Urinary bladder (tissue), 3 donors: ENCODE measurements at regions not wholly inside any gene's neighbourhood (a gene's known extent, or its start where the extent isn't known, plus 50 kb on each side); places are given as distances from the start of the nearest gene placed in this dataset.
"Not testable (repeated sequence)": the region's sequence is repeated elsewhere in the genome, so short reads cannot be mapped to it uniquely, and the experiment has no call there.

Experiments used
- DNase-seq: peaks from one replicate; pipeline ENCODE4 v3.0.0-alpha.2; 2015; ENCODE audit errors: extremely low spot score
- H3K27ac ChIP-seq: one replicate; pipeline ENCODE4 v1.5.1; 2013; ENCODE audit warnings: low read depth, mild to moderate bottlenecking, moderate library complexity
- H3K36me3 ChIP-seq: one replicate; pipeline ENCODE4 v1.6.1; 2013; ENCODE audit warnings: mild to moderate bottlenecking, moderate library complexity; ENCODE audit not compliant: insufficient read depth
- H3K4me1 ChIP-seq: one replicate; pipeline ENCODE4 v1.6.1; 2013; ENCODE audit warnings: mild to moderate bottlenecking, moderate library complexity; ENCODE audit not compliant: insufficient read depth
- H3K4me3 ChIP-seq: one replicate; pipeline ENCODE4 v1.5.1; 2013; ENCODE audit warnings: low read depth, low read length
- WGBS: extraction: QIAGEN DNeasy Blood & Tissue Kit; methylation state at CpG from one replicate; pipeline ENCODE4 v1.1.7; 2013; 5-methylcytosine and 5-hydroxymethylcytosine counted together
- donor health status: healthy with polysubstance abuse.
- donor health status: healthy.

- Histone ChIP-seq H3K36me3 (no peaks in the 10 kb centered on the region), H3K4me3 (no peak overlapping the region), H3K4me1 (no peaks in the 10 kb centered on the region), H3K27ac (no peak overlapping the region)
- 92% methylated on average over 6 of the region's 6 CpGs for WGBS
- no peak for DNase-seq
These were observed 177.3 kb upstream of the PTBP2 start for GRCh38 chr1:96544051-96544830.

- H3K4me1 ChIP-seq, result no peaks in the 10 kb centered on the region
- DNase-seq, result no peak
- no peak overlapping the region for H3K27ac ChIP-seq
- H3K4me3 ChIP-seq, result no peak overlapping the region
- 99% methylated on average over 1 of the region's 1 CpG for WGBS
- H3K36me3 ChIP-seq, result no peaks in the 10 kb centered on the region
These were observed 176.8 kb upstream of the PTBP2 start for GRCh38 chr1:96544831-96545221.

DNA sequence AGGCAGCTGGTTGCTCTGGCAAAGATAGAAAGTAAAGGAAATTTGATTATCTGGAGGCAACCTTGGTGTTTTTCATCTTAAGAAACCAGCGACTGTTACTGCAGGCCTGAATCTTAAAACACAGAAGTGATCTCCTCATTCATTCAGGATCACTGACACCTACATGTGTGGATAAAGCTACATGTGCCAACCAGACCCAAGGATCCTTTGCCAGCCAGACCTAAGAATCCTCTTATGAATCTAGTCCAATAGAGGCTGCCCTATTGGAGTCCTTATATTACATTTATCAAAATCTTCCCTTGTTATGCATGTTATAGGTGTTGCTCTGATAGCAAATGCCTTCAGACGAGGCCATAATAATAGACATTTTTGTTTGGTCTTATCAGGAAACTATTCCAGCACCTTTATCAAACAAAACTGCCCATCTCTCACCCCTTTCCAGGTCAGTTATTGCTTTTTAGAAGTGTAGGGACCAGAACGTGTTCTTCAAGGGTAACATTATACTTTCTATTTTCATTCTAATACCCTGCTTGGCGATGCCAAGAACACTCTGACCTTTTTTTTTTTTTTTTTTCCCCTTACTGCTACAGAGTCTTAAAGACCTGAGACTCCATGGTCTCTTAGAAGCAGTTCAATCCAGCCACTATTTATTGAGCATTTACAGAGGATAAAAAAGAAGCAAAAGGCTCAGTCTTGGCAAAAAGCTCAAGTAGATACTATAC is 175.5 kb upstream of the PTBP2 start:
- no peak for DNase-seq
- H3K4me1 ChIP-seq, result no peaks in the 10 kb centered on the region
- H3K4me3 ChIP-seq, result no peak overlapping the region
- no peak overlapping the region for H3K27ac ChIP-seq
- 79% methylated on average over 4 of the region's 4 CpGs for WGBS
- H3K36me3 ChIP-seq, result no peaks in the 10 kb centered on the region

GRCh38 chr1:96550061-96550460 is 171.5 kb upstream of the PTBP2 start:
- Histone ChIP-seq H3K4me3 (no peak overlapping the region), H3K27ac (no peak overlapping the region), H3K4me1 (no peaks in the 10 kb centered on the region), H3K36me3 (no peaks in the 10 kb centered on the region)
- no peak for DNase-seq

DNA sequence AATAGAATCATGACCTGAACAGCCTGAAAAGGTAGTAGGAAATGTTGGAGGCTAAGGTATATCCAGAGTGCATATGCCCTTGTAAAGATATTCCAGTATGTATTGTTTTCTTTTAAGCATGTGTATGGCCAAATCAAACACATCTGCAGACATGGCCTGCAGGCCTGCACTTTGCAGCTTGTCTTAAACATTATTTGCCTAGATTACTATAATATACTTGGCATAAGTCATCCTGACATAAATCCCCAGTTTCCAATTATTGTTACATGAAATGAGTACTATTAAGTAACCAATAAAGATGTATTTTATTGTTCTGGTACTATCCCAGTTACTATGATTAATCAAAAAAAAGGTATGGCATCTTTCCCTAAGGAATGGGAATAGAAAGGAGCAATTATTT is 169.1 kb upstream of the PTBP2 start:
- no peak overlapping the region for H3K27ac ChIP-seq

GRCh38 chr1:96553811-96554210 is 167.8 kb upstream of the PTBP2 start:
- Histone ChIP-seq H3K4me1 (no peaks in the 10 kb centered on the region), H3K36me3 (no peaks in the 10 kb centered on the region), H3K4me3 (no peak overlapping the region), H3K27ac (no peak overlapping the region)
- 96% methylated on average over 1 of the region's 1 CpG for WGBS
- no peak for DNase-seq

More for the DNA sequence above, 169.1 kb upstream of the PTBP2 start:
- Histone ChIP-seq H3K4me3 (no peak overlapping the region), H3K4me1 (no peaks in the 10 kb centered on the region), H3K36me3 (no peaks in the 10 kb centered on the region)
- no peak for DNase-seq

DNA sequence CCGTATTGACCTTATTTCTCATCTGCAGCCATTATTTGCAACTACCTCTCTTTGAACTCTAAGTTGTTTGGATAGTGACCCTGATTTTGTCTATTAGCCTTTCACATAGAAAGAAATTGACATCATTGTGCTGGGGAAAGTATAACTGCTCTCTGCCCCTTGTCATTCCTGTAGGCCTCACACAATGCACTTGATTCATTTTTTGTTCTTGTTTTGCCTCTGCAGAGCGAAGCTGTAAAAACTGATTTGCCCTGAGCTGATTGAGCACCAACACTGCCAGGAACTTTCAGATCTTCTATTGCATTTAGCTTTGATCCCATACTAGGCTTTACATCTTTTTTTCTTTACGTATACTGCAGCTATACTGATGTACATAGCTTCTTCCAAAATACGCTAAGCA is 167.2 kb upstream of the PTBP2 start:
- 93% methylated on average over 4 of the region's 4 CpGs for WGBS
- no peaks in the 10 kb centered on the region for H3K36me3 ChIP-seq
- H3K27ac ChIP-seq, result no peak overlapping the region
- no peaks in the 10 kb centered on the region for H3K4me1 ChIP-seq
- no peak for DNase-seq
- H3K4me3 ChIP-seq, result no peak overlapping the region

GRCh38 chr1:96557336-96557735 is 164.2 kb upstream of the PTBP2 start:
- Histone ChIP-seq H3K4me1 (no peaks in the 10 kb centered on the region), H3K27ac (no peak overlapping the region), H3K36me3 (no peaks in the 10 kb centered on the region), H3K4me3 (no peak overlapping the region)
- WGBS, result 82% methylated on average over 5 of the region's 5 CpGs
- DNase-seq, result no peak

DNA sequence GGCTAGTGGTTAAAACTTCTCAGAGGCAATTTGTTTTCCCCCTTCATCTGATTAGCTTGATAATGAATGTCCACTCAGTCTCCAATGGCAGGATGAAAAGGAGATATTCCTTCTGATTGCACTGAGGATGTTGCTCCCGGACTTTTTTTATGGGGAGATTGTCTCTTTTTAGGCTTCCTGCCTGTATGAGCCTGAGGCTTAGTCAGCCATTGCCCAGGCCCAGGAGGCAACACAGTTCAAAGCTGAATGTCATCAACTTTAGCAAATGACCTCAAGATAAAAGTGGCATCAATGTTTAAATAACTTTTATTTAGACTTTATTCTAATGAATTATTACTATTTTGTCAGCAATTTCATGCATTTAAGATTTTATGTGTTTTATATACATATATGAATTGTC is 162.9 kb upstream of the PTBP2 start:
- Histone ChIP-seq H3K4me1 (no peaks in the 10 kb centered on the region), H3K27ac (no peak overlapping the region), H3K36me3 (no peaks in the 10 kb centered on the region), H3K4me3 (no peak overlapping the region)
- DNase-seq, result no peak
- 28% methylated on average over 1 of the region's 1 CpG for WGBS

DNA sequence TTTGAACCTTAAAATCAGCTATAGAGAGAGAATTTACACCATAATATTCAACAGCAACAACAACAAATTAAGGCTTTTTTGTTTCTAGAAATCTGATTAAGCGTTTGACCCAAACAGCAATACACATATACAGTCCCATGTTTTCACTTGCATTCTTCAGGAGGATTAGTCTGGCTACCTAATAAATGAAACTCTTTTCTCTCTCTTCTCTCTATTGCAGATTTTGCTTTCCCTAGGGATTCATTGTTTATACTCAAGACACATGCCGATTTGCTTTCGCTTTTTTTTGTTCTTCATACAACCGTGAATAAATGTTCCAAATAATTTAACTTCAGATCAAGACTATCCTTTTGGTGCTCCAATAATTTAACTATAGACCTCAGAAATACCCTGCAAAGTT is 162.4 kb upstream of the PTBP2 start:
- Histone ChIP-seq H3K4me1 (no peaks in the 10 kb centered on the region), H3K4me3 (no peak overlapping the region), H3K27ac (no peak overlapping the region), H3K36me3 (no peaks in the 10 kb centered on the region)
- 61% methylated on average over 4 of the region's 4 CpGs for WGBS
- no peak for DNase-seq

DNA sequence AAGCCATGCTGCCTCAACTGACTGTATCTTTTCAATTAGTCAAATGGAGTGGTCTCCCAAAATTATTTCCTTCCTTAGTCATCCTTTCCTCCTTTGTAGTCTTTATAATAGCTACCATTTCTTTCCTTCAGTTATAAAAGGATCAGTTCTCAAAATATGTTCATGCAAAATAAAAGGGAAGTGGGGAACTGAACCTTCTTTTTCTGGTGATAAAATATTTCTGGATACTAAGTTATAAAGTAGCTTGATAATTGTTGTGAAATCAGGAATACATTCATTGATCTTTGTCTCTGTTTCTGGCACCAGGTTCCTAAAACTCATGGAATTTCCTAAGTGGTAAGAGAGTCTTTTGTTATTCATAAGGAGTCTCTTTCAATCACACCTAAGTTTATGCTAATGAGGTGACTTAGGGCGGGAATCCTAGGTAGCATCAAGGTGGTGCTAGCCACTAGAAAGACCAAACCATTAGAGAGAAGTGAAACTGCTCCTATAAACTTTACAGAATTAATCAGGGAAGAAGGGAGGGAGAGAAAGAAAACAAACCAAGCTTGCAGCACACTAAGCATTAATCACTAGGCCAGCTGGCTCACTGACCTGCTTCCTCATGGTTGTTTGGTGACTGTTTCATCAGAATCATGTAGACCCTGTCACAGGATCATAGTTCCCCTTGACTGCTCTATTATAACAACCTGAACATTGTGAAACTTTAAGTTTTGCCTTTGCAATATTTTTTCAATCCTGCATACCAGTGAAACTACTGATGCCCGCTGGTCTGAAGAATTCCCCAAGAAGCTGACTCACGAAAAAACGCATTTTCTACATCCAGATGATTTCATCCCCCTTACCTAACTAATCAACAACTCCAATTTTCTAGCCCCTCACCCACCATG is 161.6 kb upstream of the PTBP2 start:
- Histone ChIP-seq H3K4me3 (no peak overlapping the region), H3K36me3 (no peaks in the 10 kb centered on the region), H3K4me1 (no peaks in the 10 kb centered on the region), H3K27ac (no peak overlapping the region)
- no peak for DNase-seq
- 92% methylated on average over 4 of the region's 4 CpGs for WGBS

DNA sequence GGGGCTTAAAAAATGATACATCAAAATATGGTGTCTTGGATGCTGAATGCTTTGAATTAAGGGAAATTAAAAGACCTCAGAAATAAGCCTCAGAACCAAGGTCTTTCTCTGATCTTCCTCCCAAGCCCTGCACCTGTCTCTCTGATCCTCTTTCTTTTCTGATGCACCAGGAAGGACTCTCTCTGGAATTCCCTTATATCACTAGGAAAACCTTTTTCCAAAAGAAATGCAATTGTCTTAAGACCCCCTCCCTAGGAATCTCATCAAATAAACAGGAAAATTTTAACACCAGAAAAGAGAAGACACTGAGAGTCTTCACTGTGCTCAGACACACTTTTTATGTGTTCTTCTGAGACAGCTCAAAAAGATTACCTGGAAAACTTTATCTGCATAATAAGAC is 159.5 kb upstream of the PTBP2 start:
- no peak for DNase-seq
- no peaks in the 10 kb centered on the region for H3K4me1 ChIP-seq
- H3K4me3 ChIP-seq, result no peak overlapping the region
- no peaks in the 10 kb centered on the region for H3K36me3 ChIP-seq
- no peak overlapping the region for H3K27ac ChIP-seq

DNA sequence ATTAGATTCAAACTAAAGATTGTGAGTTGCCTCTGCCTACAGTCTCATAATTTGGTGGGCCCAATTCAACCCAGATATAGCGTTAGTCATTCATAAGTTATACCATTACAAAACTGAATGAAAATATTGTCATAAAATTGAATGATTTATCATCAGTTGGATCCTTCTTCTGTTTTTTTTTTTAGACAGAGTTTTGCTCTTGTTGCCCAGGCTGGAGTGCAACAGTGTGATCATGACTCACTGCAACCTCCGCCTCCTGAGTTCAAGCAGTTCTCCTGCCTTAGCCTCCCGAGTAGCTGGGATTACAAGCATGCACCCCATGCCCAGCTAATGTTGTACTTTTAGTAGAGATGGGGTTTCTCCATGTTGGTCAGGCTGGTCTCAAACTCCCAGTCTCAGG is 157.2 kb upstream of the PTBP2 start:
- 77% methylated on average over 3 of the region's 3 CpGs for WGBS
- H3K4me3 ChIP-seq, DNase-seq, H3K36me3 ChIP-seq, H3K27ac ChIP-seq, H3K4me1 ChIP-seq: not testable (repeated sequence)

DNA sequence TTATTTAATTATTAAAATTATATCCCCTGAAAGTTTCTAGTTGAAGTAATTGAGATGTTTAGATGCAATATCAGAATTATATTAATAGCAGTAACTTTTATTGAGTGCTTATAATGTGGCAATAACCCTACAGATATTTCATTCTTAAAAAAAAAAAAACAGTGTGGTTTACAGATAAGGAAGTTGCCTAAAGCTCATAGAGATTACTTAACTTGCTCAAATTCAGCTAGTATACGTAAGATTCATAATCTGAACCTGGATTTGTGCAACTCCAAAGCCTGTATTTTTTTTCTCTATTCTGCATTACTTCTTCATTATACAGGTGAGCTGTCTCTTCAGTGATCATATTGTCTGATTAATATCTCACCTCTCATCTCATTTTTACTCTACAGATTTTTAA is 156.0 kb upstream of the PTBP2 start:
- no peaks in the 10 kb centered on the region for H3K36me3 ChIP-seq
- 88% methylated on average over 1 of the region's 1 CpG for WGBS
- H3K27ac ChIP-seq, result no peak overlapping the region

More for the DNA sequence above, 156.0 kb upstream of the PTBP2 start:
- H3K4me1 ChIP-seq, result no peaks in the 10 kb centered on the region
- no peak for DNase-seq
- H3K4me3 ChIP-seq, result no peak overlapping the region
